K562 (cell line): ENCODE measurements at regions not wholly inside any gene's neighbourhood (a gene's known extent, or its start where the extent isn't known, plus 50 kb on each side); places are given as distances from the start of the nearest gene placed in this dataset.

ENCODE experiments used
- ATAC-seq: fragments of 200-7000 bp; cut with Tn5 transposase; 3 replicates; pipeline ENCODE4 v1.9.1; 2020; ENCODE audit warnings: moderate library complexity
- BruUV-seq: library from RNA; stranded (reverse); fragments of 400-500 nt; replicated peaks from 2 replicates; lab custom pipeline; 2021; lab: Mats Ljungman, UMichigan
- CTCF ChIA-PET: fragments of 300-600 bp; formaldehyde crosslinking; extraction: SDS; loops from one replicate; lab custom pipeline; 2021; ENCODE audit warnings: low intra/inter-chr PET ratio; lab: Yijun Ruan, JAX
- POLR2A ChIA-PET: fragments of 300-600, 350-650 bp; sonication (Branson Sonifier 250); formaldehyde crosslinking; extraction: SDS; loops from one replicate; lab custom pipeline; 2021; ENCODE audit warnings: antibody characterized with exemption, inconsistent platforms; lab: Yijun Ruan, JAX
- DNase-seq, 4 experiments: peaks; one replicate each; pipeline versions ENCODE4 v3.0.0 to v3.0.0-alpha.2; 2011 to 2018; ENCODE audit warnings: low spot score in 3 of 4, mixed read lengths in 3 of 4; ENCODE audit errors: extremely low read depth in 1 of 4
- FAIRE-seq: peaks from 2 replicates; lab custom pipeline; 2011; peaks lifted over from hg19 to GRCh38; lab: Jason Lieb, UNC
- H2AFZ ChIP-seq: 2 replicates; pipeline ENCODE4 v1.6.0; 2011; ENCODE audit warnings: low read depth, low read length, control low read depth, inconsistent platforms
- H3K27ac ChIP-seq: fragments of 200-600 bp; 3 replicates; pipeline ENCODE4 v1.8.0; 2011; ENCODE audit warnings: low read depth, mild to moderate bottlenecking, control low read depth, inconsistent platforms, low read length, moderate library complexity, mixed read lengths; ENCODE audit errors: extremely low read depth
- H3K27me3 ChIP-seq, 2 experiments: fragments of 300-600 bp in 1 of 2; 2 replicates in 1 of 2; 3 replicates in 1 of 2; pipeline versions ENCODE4 v1.6.0 to v1.8.0; 2011; ENCODE audit warnings: inconsistent platforms in 2 of 2, low read length in 2 of 2, mild to moderate bottlenecking in 1 of 2, mixed read lengths in 1 of 2, moderate library complexity in 1 of 2; ENCODE audit not compliant: control insufficient read depth in 2 of 2, insufficient read depth in 2 of 2
- H3K36me3 ChIP-seq: fragments of 300-600 bp; 3 replicates; pipeline ENCODE4 v1.8.0; 2011; ENCODE audit warnings: mild to moderate bottlenecking, low read length, inconsistent platforms; ENCODE audit not compliant: control insufficient read depth, insufficient read depth
- H3K4me1 ChIP-seq, 2 experiments: fragments of 200-600 bp in 1 of 2; replicated peaks in 1 of 2; 2 replicates in 1 of 2; 3 replicates in 1 of 2; pipeline versions ENCODE4 v1.5.1 to v1.8.0; 2011; ENCODE audit warnings: inconsistent platforms in 2 of 2, low read length in 2 of 2, mild to moderate bottlenecking in 1 of 2, mixed read lengths in 1 of 2, moderate library complexity in 1 of 2; ENCODE audit not compliant: control insufficient read depth in 2 of 2, insufficient read depth in 2 of 2
- H3K4me2 ChIP-seq: 2 replicates; pipeline ENCODE4 v1.6.1; 2011; ENCODE audit warnings: low read length, control low read depth, inconsistent platforms, mixed read lengths; ENCODE audit not compliant: insufficient read depth
- H3K4me3 ChIP-seq: fragments of 200-600 bp; sonication (generic), shearing (Covaris generic); 2 replicates; pipeline ENCODE4 v1.5.1; 2016; ENCODE audit warnings: control low read depth, inconsistent platforms
- H3K79me2 ChIP-seq: fragments of 200-600 bp; 3 replicates; pipeline ENCODE4 v1.8.0; 2011; ENCODE audit warnings: low read length, inconsistent platforms; ENCODE audit not compliant: control insufficient read depth, insufficient read depth
- H3K9ac ChIP-seq, 2 experiments: 2 replicates each; pipeline versions ENCODE4 v1.6.0 to v1.6.1; 2011; ENCODE audit warnings: low read depth in 2 of 2, low read length in 2 of 2, control low read depth in 1 of 2, inconsistent platforms in 1 of 2, mild to moderate bottlenecking in 1 of 2, mixed read lengths in 1 of 2; ENCODE audit not compliant: insufficient read depth in 1 of 2
- H3K9me1 ChIP-seq: one replicate; pipeline ENCODE4 v1.6.0; 2011; ENCODE audit warnings: inconsistent platforms, mild to moderate bottlenecking, low read length, moderate library complexity; ENCODE audit not compliant: control insufficient read depth, insufficient read depth
- H3K9me3 ChIP-seq: replicated peaks from 2 replicates; pipeline ENCODE4 v1.5.1; 2011; ENCODE audit warnings: low read depth, low read length, inconsistent platforms; ENCODE audit not compliant: control insufficient read depth, insufficient read depth
- H4K20me1 ChIP-seq: replicated peaks from 2 replicates; pipeline ENCODE4 v1.6.1; 2011; ENCODE audit warnings: low read length, inconsistent platforms, mixed read lengths; ENCODE audit not compliant: control insufficient read depth, insufficient read depth
- IRF1 ChIP-seq: sonication (generic); formaldehyde crosslinking; IDR thresholded peaks from 2 replicates; pipeline ENCODE4 v1.8.0; 2022; ENCODE audit warnings: missing genetic modification reagents, mild to moderate bottlenecking, borderline replicate concordance
- MED1 ChIP-seq: sonication (generic); formaldehyde crosslinking; IDR thresholded peaks from 2 replicates; pipeline ENCODE4 v1.8.1; 2023; ENCODE audit warnings: missing genetic modification reagents, borderline replicate concordance
- NONO ChIP-seq, 2 experiments: fragments of 200-400 bp in 1 of 2; fragments of 450-650 bp in 1 of 2; formaldehyde crosslinking in 1 of 2; IDR thresholded peaks; 2 replicates each; pipeline ENCODE4 v1.6.1; 2017; ENCODE audit warnings: low read depth in 2 of 2, mild to moderate bottlenecking in 2 of 2, moderate library complexity in 2 of 2, low read length in 1 of 2
- NR1H2 ChIP-seq: sonication (generic); formaldehyde crosslinking; IDR thresholded peaks from 2 replicates; pipeline ENCODE4 v1.4.0; 2020; ENCODE audit warnings: mild to moderate bottlenecking, missing genetic modification reagents
- POLR2AphosphoS5 ChIP-seq: IDR thresholded peaks from 2 replicates; pipeline ENCODE4 v1.6.1; 2011; ENCODE audit warnings: mild to moderate bottlenecking, low read depth, low read length, moderate library complexity; ENCODE audit not compliant: control insufficient read depth, insufficient read depth
- STAG1 ChIP-seq: sonication (generic); formaldehyde crosslinking; IDR thresholded peaks from 2 replicates; pipeline ENCODE4 v1.5.0; 2020; ENCODE audit warnings: missing genetic modification reagents, borderline replicate concordance
- TAF1 ChIP-seq: IDR thresholded peaks from 2 replicates; pipeline ENCODE4 v1.6.1; 2011; ENCODE audit warnings: mild to moderate bottlenecking, low read length, moderate library complexity; ENCODE audit not compliant: insufficient read depth, control insufficient read depth, severe bottlenecking; ENCODE audit errors: extremely low read depth
- USF2 ChIP-seq: sonication (generic); formaldehyde crosslinking; IDR thresholded peaks from 2 replicates; pipeline ENCODE4 v1.5.0; 2020; ENCODE audit warnings: missing genetic modification reagents
- in situ Hi-C: fragments of 300-500 bp; cut with MboI; formaldehyde crosslinking; loops from 4 replicates; pipeline ENCODE4 v1.15.0; 2018; ENCODE audit warnings: inconsistent platforms, mixed read lengths
- intact Hi-C: fragments of 100-400 bp; cut with micrococcal nuclease; formaldehyde crosslinking; loops from 2 replicates; pipeline ENCODE4 v1.14.2; 2022
- TF ChIP-seq, protein P1 (sequence below): fragments of 250-450 bp; sonication (Bioruptor Pico); IDR thresholded peaks from 2 replicates; pipeline ENCODE4 v1.5.0; 2022; ENCODE audit warnings: mild to moderate bottlenecking
- TF ChIP-seq, protein P2 (sequence below): fragments of 450-650 bp; IDR thresholded peaks from 2 replicates; pipeline ENCODE4 v1.6.1; 2016; ENCODE audit warnings: borderline replicate concordance
- TF ChIP-seq, protein P3 (sequence below), 2 experiments: fragments of 450-650 bp; IDR thresholded peaks; 2 replicates each; pipeline ENCODE4 v1.6.1; 2016

GRCh38 chr18:28831476-28831875, 654.5 kb upstream of the CDH2 start:
- BruUV-seq, result no TSS peak
- Histone ChIP-seq H3K36me3 (no peaks in the 10 kb centered on the region), H3K4me2 (no peak overlapping the region), H3K4me3 (no peak overlapping the region), H3K9me1 (no peaks in the 10 kb centered on the region), H3K9ac (no peak overlapping the region), H2AFZ (no peak overlapping the region), H4K20me1 (no peaks in the 10 kb centered on the region), H3K27me3 (no peaks in the 10 kb centered on the region), H3K4me1 (no peaks in the 10 kb centered on the region), H3K79me2 (no peaks in the 10 kb centered on the region), H3K27ac (no peak overlapping the region), H3K9me3 (no peaks in the 10 kb centered on the region)
- DNase-seq, result no peak
- ATAC-seq, result no peak
- no peak for FAIRE-seq
- intact Hi-C loops, result no loop called here
- ChIA-PET POLR2A (no interaction called here), CTCF (no interaction called here)
- in situ Hi-C loops, result no loop called here
- TF ChIP-seq NONO (IDR thresholded peaks at IDR 0.05; ENCODE audit: low read depth in 2 of 2, low read length in 1 of 2) (no peak), NR1H2 (CRISPR knock-in tag) (no peak), POLR2AphosphoS5 (no peak), TAF1 (no peak), MED1 (no peak), IRF1 (no peak), USF2 (CRISPR knock-in tag) (no peak), STAG1 (no peak)
- TF ChIP-seq, protein P1, sequence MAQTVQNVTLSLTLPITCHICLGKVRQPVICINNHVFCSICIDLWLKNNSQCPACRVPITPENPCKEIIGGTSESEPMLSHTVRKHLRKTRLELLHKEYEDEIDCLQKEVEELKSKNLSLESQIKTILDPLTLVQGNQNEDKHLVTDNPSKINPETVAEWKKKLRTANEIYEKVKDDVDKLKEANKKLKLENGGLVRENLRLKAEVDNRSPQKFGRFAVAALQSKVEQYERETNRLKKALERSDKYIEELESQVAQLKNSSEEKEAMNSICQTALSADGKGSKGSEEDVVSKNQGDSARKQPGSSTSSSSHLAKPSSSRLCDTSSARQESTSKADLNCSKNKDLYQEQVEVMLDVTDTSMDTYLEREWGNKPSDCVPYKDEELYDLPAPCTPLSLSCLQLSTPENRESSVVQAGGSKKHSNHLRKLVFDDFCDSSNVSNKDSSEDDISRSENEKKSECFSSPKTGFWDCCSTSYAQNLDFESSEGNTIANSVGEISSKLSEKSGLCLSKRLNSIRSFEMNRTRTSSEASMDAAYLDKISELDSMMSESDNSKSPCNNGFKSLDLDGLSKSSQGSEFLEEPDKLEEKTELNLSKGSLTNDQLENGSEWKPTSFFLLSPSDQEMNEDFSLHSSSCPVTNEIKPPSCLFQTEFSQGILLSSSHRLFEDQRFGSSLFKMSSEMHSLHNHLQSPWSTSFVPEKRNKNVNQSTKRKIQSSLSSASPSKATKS, result no peak
- TF ChIP-seq, protein P2, sequence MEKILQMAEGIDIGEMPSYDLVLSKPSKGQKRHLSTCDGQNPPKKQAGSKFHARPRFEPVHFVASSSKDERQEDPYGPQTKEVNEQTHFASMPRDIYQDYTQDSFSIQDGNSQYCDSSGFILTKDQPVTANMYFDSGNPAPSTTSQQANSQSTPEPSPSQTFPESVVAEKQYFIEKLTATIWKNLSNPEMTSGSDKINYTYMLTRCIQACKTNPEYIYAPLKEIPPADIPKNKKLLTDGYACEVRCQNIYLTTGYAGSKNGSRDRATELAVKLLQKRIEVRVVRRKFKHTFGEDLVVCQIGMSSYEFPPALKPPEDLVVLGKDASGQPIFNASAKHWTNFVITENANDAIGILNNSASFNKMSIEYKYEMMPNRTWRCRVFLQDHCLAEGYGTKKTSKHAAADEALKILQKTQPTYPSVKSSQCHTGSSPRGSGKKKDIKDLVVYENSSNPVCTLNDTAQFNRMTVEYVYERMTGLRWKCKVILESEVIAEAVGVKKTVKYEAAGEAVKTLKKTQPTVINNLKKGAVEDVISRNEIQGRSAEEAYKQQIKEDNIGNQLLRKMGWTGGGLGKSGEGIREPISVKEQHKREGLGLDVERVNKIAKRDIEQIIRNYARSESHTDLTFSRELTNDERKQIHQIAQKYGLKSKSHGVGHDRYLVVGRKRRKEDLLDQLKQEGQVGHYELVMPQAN, result no peak
- TF ChIP-seq, protein P3, sequence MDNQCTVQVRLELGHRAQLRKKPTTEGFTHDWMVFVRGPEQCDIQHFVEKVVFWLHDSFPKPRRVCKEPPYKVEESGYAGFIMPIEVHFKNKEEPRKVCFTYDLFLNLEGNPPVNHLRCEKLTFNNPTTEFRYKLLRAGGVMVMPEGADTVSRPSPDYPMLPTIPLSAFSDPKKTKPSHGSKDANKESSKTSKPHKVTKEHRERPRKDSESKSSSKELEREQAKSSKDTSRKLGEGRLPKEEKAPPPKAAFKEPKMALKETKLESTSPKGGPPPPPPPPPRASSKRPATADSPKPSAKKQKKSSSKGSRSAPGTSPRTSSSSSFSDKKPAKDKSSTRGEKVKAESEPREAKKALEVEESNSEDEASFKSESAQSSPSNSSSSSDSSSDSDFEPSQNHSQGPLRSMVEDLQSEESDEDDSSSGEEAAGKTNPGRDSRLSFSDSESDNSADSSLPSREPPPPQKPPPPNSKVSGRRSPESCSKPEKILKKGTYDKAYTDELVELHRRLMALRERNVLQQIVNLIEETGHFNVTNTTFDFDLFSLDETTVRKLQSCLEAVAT (IDR thresholded peaks at IDR 0.05), result no peak
